AML-193 (cell line): ENCODE measurements at regions not wholly inside any gene's neighbourhood (a gene's known extent, or its start where the extent isn't known, plus 50 kb on each side); places are given as distances from the start of the nearest gene placed in this dataset.
"Not testable (repeated sequence)": the region's sequence is repeated elsewhere in the genome, so short reads cannot be mapped to it uniquely, and the experiment has no call there.

ENCODE experiments used
- DNase-seq, 2 experiments: peaks; one replicate each; lab custom pipeline; 2025; lab: John Stamatoyannopoulos, UW

DNA sequence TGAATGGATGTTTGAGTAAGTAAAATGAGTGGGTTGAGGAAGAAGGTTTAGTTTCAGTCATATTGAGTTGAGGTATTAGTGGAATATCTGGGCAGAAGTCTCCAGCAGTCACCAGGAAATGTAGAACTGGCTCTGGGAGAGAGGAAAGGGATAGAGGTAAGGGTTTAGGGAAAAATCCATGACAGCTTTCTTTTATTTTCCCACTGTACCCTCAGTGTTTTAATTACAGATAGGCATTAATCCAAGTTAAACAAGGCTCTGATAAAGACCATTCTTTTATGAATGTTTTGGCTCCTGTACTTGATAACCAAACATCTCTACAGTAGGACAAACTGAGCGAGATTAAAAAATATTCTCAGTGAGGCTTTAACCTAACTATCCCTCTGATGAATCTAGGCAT, 318.4 kb upstream of the SYNCRIP start:
- DNase-seq, result no peak

DNA sequence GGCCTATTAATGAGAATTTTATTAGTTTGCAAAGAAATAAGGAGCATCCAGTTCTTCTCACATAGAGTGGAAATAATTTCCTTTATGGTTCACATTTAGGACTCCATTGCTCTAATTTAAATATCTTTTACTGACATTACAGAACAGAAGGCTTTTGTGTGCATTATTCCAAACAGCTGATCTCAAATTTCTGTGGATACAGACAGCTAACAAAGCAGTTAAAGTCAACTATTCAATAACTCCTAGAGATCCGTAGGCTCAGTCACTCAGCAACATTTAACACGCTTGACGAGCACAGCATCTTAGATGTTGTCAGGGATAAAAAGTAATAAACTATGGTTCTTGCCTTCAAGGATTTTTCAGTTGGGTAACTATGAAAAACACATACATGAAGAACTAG, 305.8 kb upstream of the SYNCRIP start:
- DNase-seq, result no peak

DNA sequence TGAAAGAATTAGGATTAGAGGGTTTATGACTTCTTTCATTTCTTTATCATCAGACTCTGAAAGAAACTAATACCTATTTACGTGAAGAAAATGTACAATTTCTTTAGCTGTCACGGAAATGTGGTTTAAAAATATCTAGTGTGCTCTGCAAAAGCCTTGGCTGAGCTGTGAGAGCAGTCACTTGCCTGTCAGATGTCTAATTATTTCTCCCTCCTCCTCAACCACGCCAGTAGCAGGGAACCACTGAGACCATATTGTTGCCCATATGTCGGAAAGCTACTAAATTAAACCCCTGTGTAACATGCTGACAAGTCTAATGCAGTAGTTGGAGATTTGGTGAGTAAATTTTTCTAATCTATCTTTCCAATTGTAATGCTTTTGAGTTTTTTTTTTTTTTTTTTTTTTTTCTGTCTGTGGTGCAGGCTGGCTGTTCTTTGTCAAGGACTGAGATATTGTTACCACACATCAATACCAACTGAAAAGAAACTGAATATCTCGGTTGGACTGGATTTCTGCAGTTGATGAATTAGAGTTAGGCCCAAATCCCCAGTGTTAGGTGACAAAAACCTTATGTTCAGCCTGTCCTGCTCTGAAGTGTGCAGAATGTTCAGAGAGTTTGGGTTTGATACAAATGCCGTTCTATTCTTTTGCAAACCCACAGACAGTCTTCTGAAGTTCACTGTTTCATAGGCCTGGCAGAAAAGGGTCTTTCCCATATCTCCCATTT, 302.9 kb upstream of the SYNCRIP start:
- no peak for DNase-seq

DNA sequence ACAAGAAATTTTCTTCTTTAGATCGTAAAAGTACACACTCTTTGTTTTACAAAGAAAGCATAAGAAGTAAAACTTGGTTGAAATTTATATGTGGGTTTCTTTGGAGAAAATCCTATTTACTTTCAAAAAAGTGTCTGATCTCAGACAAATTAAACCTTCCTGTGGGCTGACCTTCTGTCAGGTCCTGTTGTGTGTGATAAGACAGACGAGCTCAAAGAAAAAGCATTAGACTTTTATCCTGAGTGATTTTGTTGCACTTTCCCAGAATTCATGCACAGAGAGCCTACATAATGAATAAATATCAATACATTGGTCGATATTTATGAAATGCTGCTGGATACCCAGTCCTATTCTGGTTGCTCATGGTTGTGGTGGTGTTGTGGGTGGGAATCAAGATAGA, 302.1 kb upstream of the SYNCRIP start:
- no peak for DNase-seq

DNA sequence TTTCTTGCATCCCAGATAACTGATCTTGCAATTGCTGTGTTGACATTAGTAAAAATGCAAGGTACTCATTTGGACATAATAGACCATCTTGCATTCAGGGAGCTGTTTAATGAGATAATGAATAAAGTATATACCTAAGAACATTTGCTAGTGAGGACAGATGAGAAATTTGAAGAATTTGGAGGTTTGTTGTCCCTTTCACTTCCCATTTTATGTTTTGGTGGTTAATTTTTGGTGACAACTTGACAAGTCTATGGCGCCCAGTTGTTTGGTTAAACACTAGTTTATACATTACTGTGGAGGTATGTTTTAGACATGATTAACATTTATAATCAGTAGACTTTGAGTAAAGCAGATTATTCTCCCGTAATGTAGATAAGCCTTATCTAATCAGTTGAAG, 300.2 kb upstream of the SYNCRIP start:
- DNase-seq, result no peak

DNA sequence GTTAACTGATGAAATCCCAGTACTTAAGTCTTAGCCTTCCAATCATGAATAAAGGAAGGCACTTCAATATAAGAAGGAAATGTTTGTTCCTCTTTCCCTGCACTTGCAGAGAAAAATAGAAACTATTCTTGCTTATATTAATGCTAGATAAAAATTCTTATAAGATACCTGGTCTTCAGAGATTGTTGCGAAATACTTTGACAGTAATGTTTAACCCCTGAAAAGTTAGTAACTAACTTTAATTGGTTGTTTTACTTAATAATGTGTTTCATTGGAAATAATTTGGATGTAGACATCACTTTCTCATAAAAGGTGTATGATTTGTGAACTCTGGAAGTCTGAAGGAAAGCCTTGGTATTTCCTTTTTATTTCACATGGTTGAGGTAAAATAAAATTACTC, 294.2 kb upstream of the SYNCRIP start:
- DNase-seq, result no peak

DNA sequence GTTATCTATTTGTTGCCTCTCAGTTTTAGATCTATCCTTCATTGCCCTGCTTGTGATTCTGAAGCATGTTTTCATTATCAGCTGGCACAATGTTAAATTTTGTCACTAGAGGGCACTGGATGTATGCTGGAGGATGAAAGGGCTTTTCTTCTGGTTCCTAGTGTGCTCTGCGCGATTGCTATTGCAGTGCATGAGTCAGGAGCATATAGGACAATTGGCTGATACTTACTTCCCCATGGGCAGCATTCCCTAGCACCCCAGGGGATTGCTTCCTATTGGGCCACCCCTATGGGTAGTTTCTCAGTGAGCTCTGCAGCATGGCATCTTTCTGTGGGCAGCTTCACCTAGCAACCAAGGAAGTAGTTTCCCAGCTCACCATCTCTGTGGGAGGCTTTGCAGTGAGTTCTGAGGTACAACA, 280.3 kb upstream of the SYNCRIP start:
- peak; percentile 44 to 63 for DNase-seq

DNA sequence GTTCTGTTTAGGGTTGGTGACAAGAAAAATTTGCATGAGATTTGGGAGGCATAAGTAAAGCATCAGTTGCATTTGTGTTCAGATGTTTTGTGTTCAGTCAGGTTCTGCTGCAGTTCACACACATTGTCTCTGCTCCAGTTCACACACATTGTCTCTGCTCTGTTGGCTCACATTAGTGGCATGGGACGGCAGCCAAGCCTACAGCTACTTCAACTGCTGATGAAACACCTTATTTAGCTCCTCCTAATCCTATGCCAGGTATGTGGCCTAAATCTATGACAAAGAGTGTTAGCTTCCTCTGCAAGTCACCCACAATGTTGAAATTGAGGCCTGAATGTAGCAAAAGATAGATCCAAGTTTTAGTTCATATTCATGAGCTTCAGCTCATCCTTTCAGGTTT, 278.1 kb upstream of the SYNCRIP start:
- DNase-seq, result no peak

DNA sequence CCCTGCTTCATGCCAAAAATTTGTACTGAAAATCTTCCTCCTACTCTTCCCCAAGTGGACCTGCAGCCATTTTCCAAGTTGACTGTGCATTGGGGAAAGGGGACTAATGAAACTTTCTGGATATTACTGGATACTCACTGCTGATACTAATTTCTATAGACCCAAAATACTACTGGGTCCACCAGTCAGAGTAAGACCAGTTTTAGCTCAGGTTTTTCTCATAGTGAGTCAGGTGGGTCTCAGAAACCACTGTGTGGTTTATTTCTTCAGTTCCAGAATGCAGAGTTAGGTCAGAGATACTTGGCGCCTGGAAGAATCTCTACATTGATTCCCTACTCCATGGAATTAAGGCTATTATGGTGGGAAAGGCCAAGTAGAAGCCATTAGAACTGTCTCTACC, 274.8 kb upstream of the SYNCRIP start:
- DNase-seq, result no peak

DNA sequence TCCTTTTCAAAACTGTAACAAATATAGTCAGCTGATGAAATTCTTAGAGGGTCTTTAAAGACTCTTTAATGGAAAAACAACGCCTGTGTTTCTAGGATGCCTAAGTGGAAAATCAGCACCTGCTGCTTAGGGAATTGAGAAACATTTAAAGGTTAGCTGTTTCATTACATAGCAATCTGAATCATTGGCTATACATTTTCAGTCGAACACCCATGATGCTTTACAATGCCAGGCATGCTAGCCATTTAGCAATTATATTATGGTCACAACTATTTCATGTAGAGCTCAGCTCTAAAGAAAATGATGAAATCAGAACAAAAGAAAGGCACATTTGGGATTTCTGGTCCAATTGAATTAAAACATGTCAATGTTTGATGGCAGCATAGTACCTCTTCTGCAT, 270.3 kb upstream of the SYNCRIP start:
- no peak for DNase-seq

DNA sequence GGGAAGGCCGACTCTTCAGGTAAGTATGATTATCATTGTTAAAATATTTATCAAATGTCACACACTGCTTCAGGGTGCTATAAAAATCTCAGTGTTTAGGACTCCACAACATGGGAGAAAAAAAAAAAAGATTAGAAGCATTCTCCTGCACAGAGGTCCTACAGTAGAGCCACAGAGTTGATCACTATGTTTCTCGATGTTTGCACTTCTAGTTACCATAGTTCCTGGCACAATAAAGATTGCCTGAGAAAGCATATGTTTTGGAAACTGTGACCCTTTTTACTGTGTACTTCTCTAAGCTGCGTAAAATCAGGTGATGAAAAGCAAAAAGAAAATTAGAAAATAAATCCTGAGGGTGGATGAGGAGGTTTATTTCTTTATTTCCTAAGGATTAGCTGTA, 269.9 kb upstream of the SYNCRIP start:
- DNase-seq, result no peak

DNA sequence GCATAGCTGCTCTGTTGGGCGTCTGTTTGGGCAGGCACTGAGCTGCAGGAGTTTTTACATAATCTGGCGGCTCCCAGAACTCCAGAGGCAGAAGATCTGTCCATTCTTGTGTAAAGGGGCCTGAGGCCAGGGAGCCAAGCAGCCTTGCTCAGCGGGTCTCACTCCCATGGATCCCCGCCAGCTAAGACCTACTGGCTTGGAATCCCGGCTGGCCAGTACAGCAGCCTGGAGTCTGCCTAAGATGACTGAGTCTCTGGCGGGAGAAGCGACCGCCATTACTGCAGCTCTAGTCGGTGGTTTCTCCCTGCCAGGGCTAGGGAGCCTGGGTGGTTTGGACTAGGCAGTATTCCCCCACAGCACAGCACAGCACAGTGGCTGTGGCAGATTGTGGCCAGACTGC, 268.4 kb upstream of the SYNCRIP start:
- no peak for DNase-seq

DNA sequence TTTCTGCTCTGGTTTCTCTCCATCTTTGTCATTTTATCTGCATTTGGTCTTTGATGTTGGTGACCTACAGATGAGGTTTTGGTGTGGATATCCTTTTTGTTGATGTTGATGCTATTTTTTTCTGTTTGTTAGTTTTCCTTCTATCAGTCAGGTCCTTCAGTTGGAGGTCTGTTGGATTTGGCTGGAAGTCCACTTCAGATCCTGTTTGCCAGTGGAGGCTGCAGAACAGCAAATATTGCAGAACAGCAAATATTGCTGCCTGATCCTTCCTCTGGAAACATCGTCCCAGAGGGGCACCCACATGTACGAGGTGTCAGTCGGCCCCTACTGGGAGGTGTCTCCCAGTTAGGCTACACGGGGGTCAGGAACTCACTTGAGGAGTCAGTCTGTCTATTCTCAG, 265.4 kb upstream of the SYNCRIP start:
- not testable (repeated sequence) for DNase-seq

DNA sequence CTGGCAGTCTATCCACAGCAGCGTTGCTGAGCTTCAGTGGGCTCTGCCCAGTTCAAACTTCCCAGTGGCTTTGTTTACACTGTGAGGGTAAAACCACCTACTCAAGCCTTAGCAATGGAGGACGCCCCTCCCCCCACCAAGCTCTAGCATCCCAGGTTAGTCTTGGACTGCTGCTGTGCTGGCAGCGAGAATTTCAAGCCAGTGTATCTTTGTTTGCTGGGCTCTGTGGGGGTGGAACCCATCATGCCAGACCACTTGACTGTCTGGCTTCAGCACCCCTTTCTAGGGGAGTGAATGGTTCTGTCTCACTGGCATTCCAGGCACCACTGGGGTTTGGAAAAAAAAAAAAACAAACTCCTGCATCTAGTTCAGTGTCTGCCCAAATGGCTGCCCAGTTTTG, 249.7 kb upstream of the SYNCRIP start:
- DNase-seq, result no peak

DNA sequence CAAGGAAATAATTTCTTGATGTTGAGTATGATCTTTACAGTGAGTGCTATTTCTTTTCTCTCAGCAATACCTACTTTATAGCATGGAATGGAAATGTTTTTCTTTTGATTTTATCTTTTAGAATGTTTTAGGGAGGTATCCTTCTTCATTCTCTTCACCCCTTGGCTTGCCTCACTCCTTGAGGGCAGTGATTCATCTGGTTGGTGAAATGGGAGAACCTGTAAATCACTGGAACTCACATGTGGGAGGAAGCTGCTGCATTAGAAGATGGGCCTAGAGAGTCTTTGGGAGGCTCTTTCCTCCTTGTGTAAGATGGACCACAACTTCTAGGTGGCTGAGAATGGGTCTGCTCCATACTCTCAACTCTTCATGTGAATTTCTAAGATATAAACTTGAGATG, 244.8 kb upstream of the SYNCRIP start:
- DNase-seq, result no peak

DNA sequence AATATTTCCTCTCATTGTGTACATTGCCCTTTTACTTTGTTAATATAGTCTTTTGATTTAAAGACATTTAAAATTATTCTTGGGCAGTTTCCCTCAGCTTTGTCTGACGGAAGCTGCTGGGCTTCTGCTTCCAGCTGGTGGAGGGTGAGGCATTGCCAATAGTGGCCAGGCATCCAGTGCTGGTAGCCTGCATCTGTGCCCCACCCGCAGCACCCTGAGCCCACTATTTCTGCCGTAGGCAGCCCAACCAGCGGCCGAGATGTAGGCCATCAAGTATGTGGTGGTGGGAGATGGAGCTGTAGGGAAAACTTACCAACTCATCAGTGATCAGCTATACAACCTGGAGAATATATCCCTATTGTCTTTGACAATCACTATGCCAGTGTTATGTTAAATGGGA, 226.0 kb upstream of the SYNCRIP start:
- DNase-seq, result no peak

DNA sequence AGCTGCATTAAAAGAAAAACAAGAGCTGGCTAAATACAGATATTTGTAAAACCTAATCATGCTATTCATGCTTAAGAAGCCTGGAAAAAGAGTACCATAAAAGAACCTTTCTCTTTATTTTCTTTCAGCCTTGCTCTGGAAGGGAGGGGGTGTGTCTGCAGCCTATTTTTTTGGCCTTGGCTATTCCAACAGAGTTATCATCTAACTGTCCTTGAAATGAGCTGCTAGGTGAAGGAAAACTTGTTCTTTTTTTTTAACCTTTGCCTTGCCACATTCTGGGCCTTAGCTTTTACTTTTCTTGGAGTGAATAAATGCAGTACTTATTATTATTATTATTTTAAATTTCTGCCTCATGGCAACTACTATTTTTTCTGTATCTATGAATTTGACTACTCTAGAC, 224.9 kb upstream of the SYNCRIP start:
- no peak for DNase-seq

DNA sequence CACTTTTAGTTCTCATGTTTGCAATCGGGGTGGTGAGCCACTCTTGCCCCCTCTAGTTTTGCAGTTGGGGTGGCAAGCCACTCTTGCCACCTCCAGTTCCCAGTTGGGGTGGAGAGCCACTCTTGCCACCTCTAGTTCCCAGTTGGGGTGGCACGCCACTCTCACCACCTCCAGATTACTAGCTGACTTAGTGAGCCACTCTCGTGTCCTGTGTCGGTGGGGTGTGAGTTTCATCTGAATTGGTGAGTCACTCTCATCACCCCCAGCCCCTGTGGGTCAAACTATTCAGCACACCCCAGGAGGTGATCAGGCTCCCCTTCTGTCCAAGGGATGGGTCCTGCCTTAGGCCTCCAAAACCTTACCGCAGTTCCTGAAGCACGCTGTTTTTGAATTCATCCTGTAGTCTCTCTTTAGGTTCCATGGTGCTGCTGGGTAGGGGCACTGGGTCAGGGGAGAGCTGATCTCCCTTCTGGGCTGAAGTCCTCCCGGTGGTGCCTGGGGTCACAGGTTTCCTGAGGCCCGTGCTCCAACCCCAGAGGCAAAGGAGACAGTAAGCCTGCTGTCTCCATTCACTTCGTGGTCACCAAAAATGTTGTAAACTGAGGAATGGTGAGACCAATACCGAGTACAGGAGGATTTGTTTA, 224.2 kb upstream of the SYNCRIP start:
- no peak for DNase-seq

DNA sequence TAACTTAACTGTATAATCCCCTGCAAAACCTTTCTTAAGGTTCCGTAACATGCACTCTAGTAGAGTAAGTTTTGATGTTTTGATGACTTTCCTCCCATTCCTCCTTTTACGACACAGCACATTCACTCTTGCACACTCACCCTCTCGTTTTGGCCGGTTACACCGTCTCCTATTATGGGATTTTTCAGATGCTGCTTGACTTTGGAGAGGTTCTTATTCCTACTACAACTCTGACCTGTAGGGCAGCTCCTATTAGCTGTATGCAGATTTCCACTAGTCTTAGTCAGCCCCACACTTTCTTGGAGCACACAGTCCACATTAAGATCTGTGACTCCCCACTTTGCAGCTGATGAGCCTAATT, 223.7 kb upstream of the SYNCRIP start:
- DNase-seq, result no peak

DNA sequence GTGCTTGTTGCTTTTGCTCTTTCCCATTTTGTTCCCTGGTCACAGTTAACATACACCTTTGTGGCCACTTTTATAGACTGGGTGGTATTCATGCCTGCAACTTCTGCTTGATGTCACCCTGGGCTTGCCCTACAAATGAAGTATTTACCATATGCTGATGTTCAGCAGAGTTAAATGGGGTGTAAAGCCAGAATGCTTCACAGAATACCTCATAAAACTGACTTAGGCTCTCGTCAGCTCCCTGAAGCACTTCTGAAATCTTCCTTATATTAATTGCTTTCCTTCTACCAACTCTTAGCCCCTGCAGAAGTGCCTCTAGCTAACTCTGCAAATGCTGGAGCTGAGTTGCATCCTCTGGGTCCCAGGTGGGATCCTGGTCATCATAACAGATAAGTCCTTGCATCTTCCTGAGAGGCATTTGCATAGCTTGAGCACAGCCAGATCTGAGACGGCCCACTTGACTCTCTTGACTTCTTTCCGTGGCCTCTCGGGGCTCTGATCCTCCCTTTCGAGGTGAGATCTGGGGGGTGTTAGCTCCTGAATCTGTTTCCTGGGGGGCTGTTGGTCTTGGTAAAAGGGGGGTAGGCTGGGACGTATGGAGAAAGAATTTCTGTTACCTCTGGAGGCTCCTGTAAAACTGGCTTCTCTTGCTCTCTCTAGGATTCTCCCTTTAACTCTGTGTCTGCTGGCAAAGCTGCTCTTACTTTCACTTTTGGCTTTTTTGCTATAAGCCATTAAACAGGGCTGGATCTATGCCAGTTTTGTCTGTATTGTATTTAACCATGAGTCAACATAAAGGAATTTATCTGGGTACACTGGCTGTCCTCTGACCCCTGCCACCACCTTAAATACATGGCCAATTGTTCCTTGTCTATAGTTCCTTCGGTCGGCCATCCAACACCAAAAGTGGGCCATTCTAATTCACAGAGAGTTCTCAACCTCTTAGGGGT, 223.0 kb upstream of the SYNCRIP start:
- DNase-seq, result no peak

DNA sequence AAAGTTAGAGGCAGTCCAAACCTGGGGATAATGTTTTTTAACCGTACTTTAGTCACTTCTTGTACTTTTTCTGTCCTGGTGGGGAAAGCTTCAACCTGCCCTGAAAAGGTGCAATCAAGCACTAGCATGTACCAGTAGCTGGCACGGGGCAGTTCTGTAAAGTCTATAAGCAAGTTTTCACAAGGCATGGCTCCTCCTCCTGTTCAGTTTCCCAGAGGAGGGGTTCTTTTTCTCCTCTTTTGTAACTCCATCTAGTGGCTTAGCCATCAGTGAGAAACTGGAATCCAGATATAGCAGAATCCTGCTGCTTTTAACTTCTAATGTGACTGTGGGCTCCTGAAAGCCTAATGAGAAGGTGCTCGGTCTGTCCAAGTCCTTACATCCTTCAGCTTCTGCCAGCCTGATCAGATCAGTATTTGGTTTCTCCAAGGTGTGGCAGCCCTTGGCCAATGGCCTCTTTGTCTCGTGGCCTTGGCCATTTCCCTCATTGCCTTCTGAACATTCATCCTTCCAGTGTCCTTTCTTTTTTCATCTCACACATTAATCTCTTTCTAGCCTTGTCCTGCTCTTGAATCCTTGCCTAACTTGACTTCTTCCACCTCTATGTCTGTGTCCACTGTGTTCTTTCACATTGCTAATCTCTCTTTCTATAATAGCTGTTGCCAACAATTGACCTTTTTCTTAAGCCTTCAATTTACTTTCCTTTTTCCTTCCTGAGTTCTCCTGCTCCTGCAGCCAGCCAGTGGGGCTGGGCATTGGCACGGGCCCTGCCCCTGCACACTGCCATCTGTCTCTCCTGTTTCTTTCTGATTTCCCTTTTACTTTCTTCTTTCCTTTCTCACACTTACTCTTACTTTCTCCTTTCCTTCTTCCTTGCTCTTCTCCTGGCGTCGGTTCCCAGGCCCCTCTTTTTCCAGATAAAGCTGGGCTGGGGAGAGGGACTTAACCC, 222.0 kb upstream of the SYNCRIP start:
- no peak for DNase-seq

DNA sequence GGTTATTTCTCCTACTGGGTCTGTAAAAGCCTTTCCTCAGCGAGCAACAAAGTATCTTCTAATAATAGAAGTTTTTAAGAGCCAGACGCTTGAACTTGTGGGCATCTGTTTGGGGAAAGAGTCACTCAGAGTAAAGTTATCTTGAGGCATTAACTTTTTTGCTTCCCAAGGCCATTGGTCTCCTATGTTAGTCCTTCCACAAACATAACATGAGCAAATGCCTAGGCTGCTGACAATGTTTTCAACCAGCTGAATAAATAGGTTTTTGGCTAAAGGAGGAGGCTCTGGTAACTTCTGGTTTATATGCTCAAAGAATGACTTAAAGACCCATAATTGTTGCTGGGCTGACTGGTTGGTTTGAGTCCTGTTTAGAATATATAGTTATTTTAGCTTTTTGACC, 213.5 kb upstream of the SYNCRIP start:
- no peak for DNase-seq
